OCI-LY3 (cell line): ENCODE measurements at regions not wholly inside any gene's neighbourhood (a gene's known extent, or its start where the extent isn't known, plus 50 kb on each side); places are given as distances from the start of the nearest gene placed in this dataset.

ENCODE experiments used
- H2AFZ ChIP-seq: fragments of 200-600, 300-600 bp; shearing (Covaris generic); 2 replicates; pipeline ENCODE4 v1.6.0; 2014; ENCODE audit warnings: antibody characterized with exemption, low read depth, low read length
- H3K27ac ChIP-seq: fragments of 200-600, 300-600 bp; sonication (generic); 2 replicates; pipeline ENCODE4 v1.5.1; 2014; ENCODE audit warnings: mild to moderate bottlenecking, low read length, moderate library complexity, mixed read lengths
- H3K27me3 ChIP-seq: fragments of 200-600, 300-600 bp; sonication (generic); 2 replicates; pipeline ENCODE4 v1.6.1; 2014; ENCODE audit warnings: low read depth, low read length, mixed read lengths
- H3K36me3 ChIP-seq: fragments of 200-600, 300-600 bp; sonication (generic); replicated peaks from 2 replicates; pipeline ENCODE3; 2014; ENCODE audit warnings: low read depth, low read length, mixed read lengths
- H3K4me1 ChIP-seq: fragments of 300-600, 200-600 bp; sonication (generic); 2 replicates; pipeline ENCODE4 v1.6.1; 2014; ENCODE audit warnings: low read length, mixed read lengths
- H3K4me2 ChIP-seq: fragments of 200-600, 300-600 bp; sonication (generic); 2 replicates; pipeline ENCODE4 v1.6.1; 2014; ENCODE audit warnings: low read length, mixed read lengths
- H3K4me3 ChIP-seq: fragments of 300-600, 200-600 bp; sonication (generic); 2 replicates; pipeline ENCODE4 v1.5.1; 2014; ENCODE audit warnings: antibody characterized with exemption, mild to moderate bottlenecking, low read length, moderate library complexity
- H3K79me2 ChIP-seq: fragments of 300-600, 200-600 bp; shearing (Covaris generic); 2 replicates; pipeline ENCODE4 v1.6.1; 2014; ENCODE audit warnings: mild to moderate bottlenecking, low read length, mixed read lengths
- H3K9ac ChIP-seq: fragments of 300-600, 200-600 bp; shearing (Covaris generic); 2 replicates; pipeline ENCODE4 v1.6.0; 2014; ENCODE audit warnings: mild to moderate bottlenecking, low read length, moderate library complexity
- H3K9me3 ChIP-seq: fragments of 200-600, 300-600 bp; shearing (Covaris generic); 2 replicates; pipeline ENCODE4 v1.6.1; 2014; ENCODE audit warnings: low read length, mixed read lengths; ENCODE audit not compliant: insufficient read depth
- H4K20me1 ChIP-seq: fragments of 200-600, 300-600 bp; sonication (generic); 2 replicates; pipeline ENCODE4 v1.6.1; 2016; ENCODE audit warnings: low read length, mixed read lengths; ENCODE audit not compliant: insufficient read depth
- EZH2phosphoT487 ChIP-seq: fragments of 200-600 bp; shearing (Covaris generic); IDR thresholded peaks from 2 replicates; pipeline ENCODE4 v1.6.1; 2018; ENCODE audit warnings: antibody characterized with exemption, mixed run types, low read depth
- TF ChIP-seq, protein P1 (sequence below): fragments of 200-600, 300-600 bp; sonication (generic); IDR thresholded peaks from 2 replicates; pipeline ENCODE4 v1.5.1; 2014; ENCODE audit warnings: antibody characterized with exemption, low read length, low read depth

DNA sequence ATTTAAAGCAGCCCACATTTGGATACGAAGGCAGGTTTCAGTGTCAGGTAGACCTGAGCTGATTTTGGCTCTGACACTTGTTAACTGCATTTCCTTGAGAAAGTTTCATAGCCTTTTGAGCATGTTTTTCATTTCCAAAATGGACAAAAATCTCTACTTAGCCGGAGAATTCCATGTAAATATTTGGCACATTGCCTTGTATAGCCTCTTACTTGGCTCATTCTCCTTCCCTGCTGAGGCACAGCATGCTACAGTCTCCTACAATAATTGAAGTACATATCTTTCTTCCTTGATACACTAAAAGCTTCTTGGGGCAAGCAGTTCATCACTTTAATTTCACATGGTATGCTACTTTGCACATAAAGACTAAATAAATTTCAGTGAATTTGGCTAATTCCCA is 772.2 kb upstream of the CHAC2 start:
- no peak for TF ChIP-seq EZH2phosphoT487
- TF ChIP-seq, protein P1, sequence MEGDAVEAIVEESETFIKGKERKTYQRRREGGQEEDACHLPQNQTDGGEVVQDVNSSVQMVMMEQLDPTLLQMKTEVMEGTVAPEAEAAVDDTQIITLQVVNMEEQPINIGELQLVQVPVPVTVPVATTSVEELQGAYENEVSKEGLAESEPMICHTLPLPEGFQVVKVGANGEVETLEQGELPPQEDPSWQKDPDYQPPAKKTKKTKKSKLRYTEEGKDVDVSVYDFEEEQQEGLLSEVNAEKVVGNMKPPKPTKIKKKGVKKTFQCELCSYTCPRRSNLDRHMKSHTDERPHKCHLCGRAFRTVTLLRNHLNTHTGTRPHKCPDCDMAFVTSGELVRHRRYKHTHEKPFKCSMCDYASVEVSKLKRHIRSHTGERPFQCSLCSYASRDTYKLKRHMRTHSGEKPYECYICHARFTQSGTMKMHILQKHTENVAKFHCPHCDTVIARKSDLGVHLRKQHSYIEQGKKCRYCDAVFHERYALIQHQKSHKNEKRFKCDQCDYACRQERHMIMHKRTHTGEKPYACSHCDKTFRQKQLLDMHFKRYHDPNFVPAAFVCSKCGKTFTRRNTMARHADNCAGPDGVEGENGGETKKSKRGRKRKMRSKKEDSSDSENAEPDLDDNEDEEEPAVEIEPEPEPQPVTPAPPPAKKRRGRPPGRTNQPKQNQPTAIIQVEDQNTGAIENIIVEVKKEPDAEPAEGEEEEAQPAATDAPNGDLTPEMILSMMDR: no peak
- Histone ChIP-seq H4K20me1 (no peaks in the 10 kb centered on the region), H3K79me2 (no peaks in the 10 kb centered on the region), H3K27me3 (no peaks in the 10 kb centered on the region), H3K9me3 (peaks cover 7% of the 10 kb centered on the region; the same call in 1 of the 2 replicates), H3K4me3 (no peak overlapping the region), H3K4me1 (peaks cover 11% of the 10 kb centered on the region), H3K4me2 (no peak overlapping the region), H2AFZ (no peak overlapping the region), H3K9ac (no peak overlapping the region), H3K27ac (no peak overlapping the region), H3K36me3 (no peaks in the 10 kb centered on the region)

DNA sequence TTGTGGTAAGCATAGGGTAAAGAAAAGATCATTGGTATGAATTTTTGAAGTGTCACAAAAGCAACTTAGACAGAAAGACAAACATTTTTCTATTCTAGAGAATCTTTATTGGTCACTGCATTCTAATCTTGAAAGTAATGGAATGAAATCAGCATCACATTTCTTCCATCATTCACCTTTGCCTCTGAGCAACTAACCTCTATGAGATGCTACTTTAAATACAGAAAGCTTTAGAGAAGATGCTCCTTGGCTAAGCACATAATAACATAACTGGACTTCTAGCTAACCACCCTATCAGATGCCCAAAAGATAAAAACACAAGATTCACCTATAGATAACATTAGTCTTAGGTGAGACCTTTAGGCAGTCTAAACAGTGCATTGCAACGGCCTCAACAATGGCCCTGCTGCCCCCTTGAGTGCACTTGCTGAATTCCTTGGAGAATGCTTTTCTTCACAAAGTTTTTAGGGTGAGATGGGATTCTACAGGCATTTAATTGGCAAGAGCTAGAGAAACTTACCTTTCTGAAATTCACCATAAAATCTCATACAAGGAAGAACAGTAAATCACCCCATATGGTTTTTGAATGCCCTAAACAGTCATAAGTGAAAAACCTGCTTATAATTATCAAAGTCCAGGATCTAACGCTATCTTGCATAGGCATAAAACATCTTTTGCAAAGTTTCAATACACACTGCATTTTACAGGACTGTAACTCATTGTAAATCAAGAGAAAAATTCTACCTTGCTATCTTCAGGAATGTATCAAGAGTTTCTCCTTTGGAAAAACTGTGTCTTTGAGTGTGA is 791.3 kb upstream of the CHAC2 start:
- no peaks in the 10 kb centered on the region for H3K79me2 ChIP-seq
- H3K9me3 ChIP-seq: no peaks in the 10 kb centered on the region
- peaks cover 8% of the 10 kb centered on the region for H3K4me1 ChIP-seq
- no peak overlapping the region for H3K4me3 ChIP-seq
- H3K9ac ChIP-seq: no peak overlapping the region
- no peaks in the 10 kb centered on the region for H4K20me1 ChIP-seq
- TF ChIP-seq EZH2phosphoT487: no peak
- TF ChIP-seq, protein P1: peak; percentile 76
- no peak overlapping the region for H3K27ac ChIP-seq
- H2AFZ ChIP-seq: no peak overlapping the region
- H3K27me3 ChIP-seq: no peaks in the 10 kb centered on the region
- no peak overlapping the region for H3K4me2 ChIP-seq
- H3K36me3 ChIP-seq: no peaks in the 10 kb centered on the region

DNA sequence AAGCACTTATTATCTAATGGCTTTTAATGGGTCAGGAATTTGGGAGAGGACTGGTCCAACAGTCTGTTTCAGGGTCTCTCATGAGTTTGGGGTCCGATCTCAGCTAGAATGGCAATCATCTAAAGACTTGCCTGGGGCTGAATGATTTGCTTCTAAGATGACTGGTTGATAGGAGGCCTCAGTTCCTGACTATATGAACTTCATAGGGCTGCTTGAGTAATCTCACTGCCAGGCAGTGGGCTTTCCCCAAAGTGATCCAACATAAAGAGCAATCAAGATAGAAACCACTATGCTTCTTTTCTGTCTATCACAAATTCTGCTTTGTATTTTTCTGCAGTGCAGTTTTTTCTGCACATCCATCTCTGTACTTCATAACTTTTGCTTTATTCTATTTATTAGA is 793.5 kb upstream of the CHAC2 start:
- Histone ChIP-seq H3K4me1 (peaks cover 8% of the 10 kb centered on the region), H3K79me2 (no peaks in the 10 kb centered on the region), H2AFZ (no peak overlapping the region), H3K9ac (no peak overlapping the region), H3K27me3 (no peaks in the 10 kb centered on the region), H3K27ac (no peak overlapping the region), H4K20me1 (no peaks in the 10 kb centered on the region), H3K4me3 (no peak overlapping the region), H3K9me3 (no peaks in the 10 kb centered on the region), H3K4me2 (no peak overlapping the region), H3K36me3 (no peaks in the 10 kb centered on the region)
- TF ChIP-seq, protein P1: no peak
- TF ChIP-seq EZH2phosphoT487: no peak

DNA sequence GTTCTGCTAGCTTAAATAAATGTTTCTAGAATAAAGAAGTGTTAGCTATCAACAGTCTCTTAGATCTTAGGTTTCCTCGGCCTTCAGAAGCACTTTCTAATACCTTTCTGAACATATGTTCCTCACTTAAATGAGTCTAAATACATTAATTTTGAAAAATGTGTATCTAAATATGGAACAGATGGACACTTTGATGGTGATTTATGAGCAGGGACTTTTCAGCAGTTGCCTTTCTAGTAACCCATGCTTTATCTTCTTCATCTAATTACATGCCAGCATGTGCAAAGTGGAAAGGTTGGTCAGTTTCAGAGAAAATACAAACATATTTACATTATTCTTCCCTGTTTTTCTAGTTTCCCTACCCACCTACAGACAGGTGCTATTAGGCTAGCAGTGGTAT is 797.0 kb upstream of the CHAC2 start:
- H3K4me3 ChIP-seq: no peak overlapping the region
- H3K4me1 ChIP-seq: peaks cover 6% of the 10 kb centered on the region; the same call in 1 of the 2 replicates
- H3K9me3 ChIP-seq: no peaks in the 10 kb centered on the region
- no peak for TF ChIP-seq EZH2phosphoT487
- TF ChIP-seq, protein P1: no peak
- H3K27ac ChIP-seq: no peak overlapping the region
- H3K79me2 ChIP-seq: no peaks in the 10 kb centered on the region
- no peaks in the 10 kb centered on the region for H3K27me3 ChIP-seq
- H2AFZ ChIP-seq: no peak overlapping the region
- no peaks in the 10 kb centered on the region for H3K36me3 ChIP-seq
- no peak overlapping the region for H3K4me2 ChIP-seq
- no peaks in the 10 kb centered on the region for H4K20me1 ChIP-seq
- H3K9ac ChIP-seq: no peak overlapping the region
